ENCODE measurements at regions not wholly inside any gene's neighbourhood (a gene's known extent, or its start where the extent isn't known, plus 50 kb on each side); places are given as distances from the start of the nearest gene placed in this dataset.

DNA sequence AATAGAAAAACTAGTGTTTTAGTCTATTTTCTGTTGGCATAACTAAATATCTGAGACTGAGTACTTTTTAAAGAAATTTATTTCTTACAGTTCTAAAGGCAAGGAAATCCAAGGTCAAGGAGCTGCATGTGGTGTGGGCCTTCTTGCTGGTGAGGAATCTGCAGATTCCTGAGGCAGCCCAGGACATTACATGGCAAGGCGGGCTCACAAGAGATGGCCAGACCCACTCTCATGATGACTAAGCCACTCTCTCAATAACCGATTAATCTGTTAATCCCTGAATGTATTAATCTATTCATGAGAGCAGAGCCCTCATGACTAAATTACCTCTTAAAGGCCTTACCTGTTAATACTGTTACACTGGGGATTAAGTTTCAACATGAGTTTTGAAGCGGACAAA, 340.8 kb downstream of the GRXCR1 start:
- H3K27ac ChIP-seq (ENCODE audit: extremely low read depth, low read depth, low read length) = no peak overlapping the region
- ChIA-PET POLR2A (no interaction called here), CTCF (no interaction called here)
- H3K4me1 ChIP-seq (ENCODE audit: control insufficient read depth, insufficient read depth, low read length) = no peaks in the 10 kb centered on the region
- no peak overlapping the region for H3K4me3 ChIP-seq (ENCODE audit: low read depth, low read length)
- no peaks in the 10 kb centered on the region for H3K36me3 ChIP-seq (ENCODE audit: control insufficient read depth in 2 of 2, insufficient read depth in 1 of 2, low read length in 2 of 2)
- no peaks in the 10 kb centered on the region for H3K9me3 ChIP-seq (ENCODE audit: control insufficient read depth, insufficient read depth, low read depth, low read length)
- TF ChIP-seq ZNF670 (tag by site-specific recombination; IDR thresholded peaks at IDR 0.05; ENCODE audit: low read depth) (no peak), BCL11B (tag by site-specific recombination; IDR thresholded peaks at IDR 0.05; ENCODE audit: low read depth) (no peak), KLF8 (tag by site-specific recombination; IDR thresholded peaks at IDR 0.05) (no peak), SP3 (tag by site-specific recombination; IDR thresholded peaks at IDR 0.05) (no peak), GFI1B (tag by site-specific recombination; IDR thresholded peaks at IDR 0.05) (no peak), ZNF549 (tag by site-specific recombination; IDR thresholded peaks at IDR 0.05) (no peak)
- TF ChIP-seq, protein P1, sequence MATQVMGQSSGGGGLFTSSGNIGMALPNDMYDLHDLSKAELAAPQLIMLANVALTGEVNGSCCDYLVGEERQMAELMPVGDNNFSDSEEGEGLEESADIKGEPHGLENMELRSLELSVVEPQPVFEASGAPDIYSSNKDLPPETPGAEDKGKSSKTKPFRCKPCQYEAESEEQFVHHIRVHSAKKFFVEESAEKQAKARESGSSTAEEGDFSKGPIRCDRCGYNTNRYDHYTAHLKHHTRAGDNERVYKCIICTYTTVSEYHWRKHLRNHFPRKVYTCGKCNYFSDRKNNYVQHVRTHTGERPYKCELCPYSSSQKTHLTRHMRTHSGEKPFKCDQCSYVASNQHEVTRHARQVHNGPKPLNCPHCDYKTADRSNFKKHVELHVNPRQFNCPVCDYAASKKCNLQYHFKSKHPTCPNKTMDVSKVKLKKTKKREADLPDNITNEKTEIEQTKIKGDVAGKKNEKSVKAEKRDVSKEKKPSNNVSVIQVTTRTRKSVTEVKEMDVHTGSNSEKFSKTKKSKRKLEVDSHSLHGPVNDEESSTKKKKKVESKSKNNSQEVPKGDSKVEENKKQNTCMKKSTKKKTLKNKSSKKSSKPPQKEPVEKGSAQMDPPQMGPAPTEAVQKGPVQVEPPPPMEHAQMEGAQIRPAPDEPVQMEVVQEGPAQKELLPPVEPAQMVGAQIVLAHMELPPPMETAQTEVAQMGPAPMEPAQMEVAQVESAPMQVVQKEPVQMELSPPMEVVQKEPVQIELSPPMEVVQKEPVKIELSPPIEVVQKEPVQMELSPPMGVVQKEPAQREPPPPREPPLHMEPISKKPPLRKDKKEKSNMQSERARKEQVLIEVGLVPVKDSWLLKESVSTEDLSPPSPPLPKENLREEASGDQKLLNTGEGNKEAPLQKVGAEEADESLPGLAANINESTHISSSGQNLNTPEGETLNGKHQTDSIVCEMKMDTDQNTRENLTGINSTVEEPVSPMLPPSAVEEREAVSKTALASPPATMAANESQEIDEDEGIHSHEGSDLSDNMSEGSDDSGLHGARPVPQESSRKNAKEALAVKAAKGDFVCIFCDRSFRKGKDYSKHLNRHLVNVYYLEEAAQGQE (tag by site-specific recombination; IDR thresholded peaks at IDR 0.05) = no peak

DNA sequence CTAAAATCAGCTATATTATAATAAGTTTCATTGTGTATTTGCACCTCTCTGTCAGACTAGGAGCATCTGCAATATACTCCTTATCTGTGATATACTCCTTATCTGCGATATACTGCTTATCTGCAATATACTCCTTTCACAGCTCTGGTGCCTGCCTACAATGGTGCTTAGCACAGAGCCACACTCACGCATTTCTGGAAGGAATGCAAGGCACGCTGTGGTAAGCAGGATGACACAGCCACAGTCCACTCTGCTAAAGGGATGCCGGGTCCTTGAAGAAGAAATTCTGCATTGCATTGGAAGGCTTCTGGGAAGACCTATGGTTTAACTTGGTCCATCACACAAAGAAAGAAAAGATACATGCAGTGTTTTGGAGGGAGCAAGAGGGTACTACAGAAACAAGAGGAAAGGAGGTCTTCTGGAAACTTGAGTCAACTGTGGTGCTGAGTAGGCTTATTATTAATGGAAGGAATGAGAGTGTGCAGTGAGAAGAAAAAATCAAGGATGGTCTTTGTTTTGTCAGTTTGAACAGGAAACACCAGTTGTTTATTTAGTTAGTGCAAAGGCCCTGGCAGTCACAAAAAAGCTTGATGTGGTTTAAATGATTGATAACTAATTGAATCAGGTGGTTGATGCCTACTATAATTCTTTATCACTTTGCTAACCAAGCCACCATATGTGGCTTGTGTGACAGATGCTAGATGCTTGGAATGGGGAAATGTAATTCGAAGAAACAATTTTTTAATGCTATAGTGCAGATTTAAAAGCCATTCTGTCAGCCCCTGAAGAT, 342.3 kb downstream of the GRXCR1 start:
- CTCF ChIA-PET = no interaction called here
- Histone ChIP-seq H3K4me3 (ENCODE audit: low read depth, low read length) (no peak overlapping the region), H3K27ac (ENCODE audit: extremely low read depth, low read depth, low read length) (no peak overlapping the region), H3K36me3 (ENCODE audit: control insufficient read depth in 2 of 2, insufficient read depth in 1 of 2, low read length in 2 of 2) (no peaks in the 10 kb centered on the region), H3K4me1 (ENCODE audit: control insufficient read depth, insufficient read depth, low read length) (no peaks in the 10 kb centered on the region), H3K9me3 (ENCODE audit: control insufficient read depth, insufficient read depth, low read depth, low read length) (no peaks in the 10 kb centered on the region)
- no peak for TF ChIP-seq ZNF16 (tag by site-specific recombination; IDR thresholded peaks at IDR 0.05; ENCODE audit: low read depth)
- TF ChIP-seq ZXDB (tag by site-specific recombination; IDR thresholded peaks at IDR 0.05) = no peak
- TF ChIP-seq, protein P2, sequence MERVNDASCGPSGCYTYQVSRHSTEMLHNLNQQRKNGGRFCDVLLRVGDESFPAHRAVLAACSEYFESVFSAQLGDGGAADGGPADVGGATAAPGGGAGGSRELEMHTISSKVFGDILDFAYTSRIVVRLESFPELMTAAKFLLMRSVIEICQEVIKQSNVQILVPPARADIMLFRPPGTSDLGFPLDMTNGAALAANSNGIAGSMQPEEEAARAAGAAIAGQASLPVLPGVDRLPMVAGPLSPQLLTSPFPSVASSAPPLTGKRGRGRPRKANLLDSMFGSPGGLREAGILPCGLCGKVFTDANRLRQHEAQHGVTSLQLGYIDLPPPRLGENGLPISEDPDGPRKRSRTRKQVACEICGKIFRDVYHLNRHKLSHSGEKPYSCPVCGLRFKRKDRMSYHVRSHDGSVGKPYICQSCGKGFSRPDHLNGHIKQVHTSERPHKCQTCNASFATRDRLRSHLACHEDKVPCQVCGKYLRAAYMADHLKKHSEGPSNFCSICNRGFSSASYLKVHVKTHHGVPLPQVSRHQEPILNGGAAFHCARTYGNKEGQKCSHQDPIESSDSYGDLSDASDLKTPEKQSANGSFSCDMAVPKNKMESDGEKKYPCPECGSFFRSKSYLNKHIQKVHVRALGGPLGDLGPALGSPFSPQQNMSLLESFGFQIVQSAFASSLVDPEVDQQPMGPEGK (tag by site-specific recombination; IDR thresholded peaks at IDR 0.05) = no peak
- no peak for TF ChIP-seq TCF7L2 (IDR thresholded peaks at IDR 0.05; ENCODE audit: borderline replicate concordance, low read depth, low read length)
- TF ChIP-seq, protein P3, sequence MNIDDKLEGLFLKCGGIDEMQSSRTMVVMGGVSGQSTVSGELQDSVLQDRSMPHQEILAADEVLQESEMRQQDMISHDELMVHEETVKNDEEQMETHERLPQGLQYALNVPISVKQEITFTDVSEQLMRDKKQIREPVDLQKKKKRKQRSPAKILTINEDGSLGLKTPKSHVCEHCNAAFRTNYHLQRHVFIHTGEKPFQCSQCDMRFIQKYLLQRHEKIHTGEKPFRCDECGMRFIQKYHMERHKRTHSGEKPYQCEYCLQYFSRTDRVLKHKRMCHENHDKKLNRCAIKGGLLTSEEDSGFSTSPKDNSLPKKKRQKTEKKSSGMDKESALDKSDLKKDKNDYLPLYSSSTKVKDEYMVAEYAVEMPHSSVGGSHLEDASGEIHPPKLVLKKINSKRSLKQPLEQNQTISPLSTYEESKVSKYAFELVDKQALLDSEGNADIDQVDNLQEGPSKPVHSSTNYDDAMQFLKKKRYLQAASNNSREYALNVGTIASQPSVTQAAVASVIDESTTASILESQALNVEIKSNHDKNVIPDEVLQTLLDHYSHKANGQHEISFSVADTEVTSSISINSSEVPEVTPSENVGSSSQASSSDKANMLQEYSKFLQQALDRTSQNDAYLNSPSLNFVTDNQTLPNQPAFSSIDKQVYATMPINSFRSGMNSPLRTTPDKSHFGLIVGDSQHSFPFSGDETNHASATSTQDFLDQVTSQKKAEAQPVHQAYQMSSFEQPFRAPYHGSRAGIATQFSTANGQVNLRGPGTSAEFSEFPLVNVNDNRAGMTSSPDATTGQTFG (tag by site-specific recombination; IDR thresholded peaks at IDR 0.05; ENCODE audit: borderline replicate concordance) = no peak
- TF ChIP-seq ZNF416 (tag by site-specific recombination; IDR thresholded peaks at IDR 0.05) = no peak
- no peak for TF ChIP-seq ZNF623 (tag by site-specific recombination; IDR thresholded peaks at IDR 0.05)
- no peak for TF ChIP-seq SP3 (tag by site-specific recombination; IDR thresholded peaks at IDR 0.05)
- TF ChIP-seq ZNF223 (tag by site-specific recombination; IDR thresholded peaks at IDR 0.05) = no peak
- no peak for TF ChIP-seq ZNF114 (tag by site-specific recombination; IDR thresholded peaks at IDR 0.05)
- TF ChIP-seq ZNF610 (tag by site-specific recombination; IDR thresholded peaks at IDR 0.05; ENCODE audit: borderline replicate concordance) = no peak
- POLR2A ChIA-PET = no interaction called here
